SK-N-SH (cell line): ENCODE measurements at regions not wholly inside any gene's neighbourhood (a gene's known extent, or its start where the extent isn't known, plus 50 kb on each side); places are given as distances from the start of the nearest gene placed in this dataset.

ENCODE experiments used
- CTCF ChIA-PET: fragments of 300-600, 350-600 bp; formaldehyde crosslinking; extraction: SDS; loops from one replicate; lab custom pipeline; 2021; lab: Yijun Ruan, JAX
- POLR2A ChIA-PET: fragments of 350-600 bp; sonication (Branson Sonifier 250); formaldehyde crosslinking; extraction: SDS; loops from one replicate; lab custom pipeline; 2020; ENCODE audit warnings: antibody characterized with exemption, inconsistent platforms; lab: Yijun Ruan, JAX
- DNase-seq: peaks from one replicate; pipeline ENCODE4 v3.0.0; 2012
- H2AFZ ChIP-seq: fragments of 200-600 bp; sonication (generic); 2 replicates; pipeline ENCODE4 v1.8.1; 2016; ENCODE audit warnings: antibody characterized with exemption, mild to moderate bottlenecking, low read depth
- H3F3A ChIP-seq: fragments of 200-600 bp; sonication (generic); replicated peaks from 2 replicates; pipeline ENCODE3; 2016; ENCODE audit warnings: antibody characterized with exemption, mild to moderate bottlenecking; ENCODE audit not compliant: insufficient read depth
- H3K27ac ChIP-seq, 2 experiments: fragments of 200-500 bp in 1 of 2; fragments of 200-600 bp in 1 of 2; sonication (Bioruptor generic) in 1 of 2; sonication (generic), shearing (Covaris generic) in 1 of 2; 2 replicates each; pipeline versions ENCODE4 v1.5.1 to v1.6.1; 2014 to 2016; ENCODE audit warnings: low read depth in 2 of 2, inconsistent platforms in 1 of 2, low read length in 1 of 2, mild to moderate bottlenecking in 1 of 2, mixed read lengths in 1 of 2
- H3K27me3 ChIP-seq: fragments of 200-600 bp; sonication (generic), shearing (Covaris generic); 2 replicates; pipeline ENCODE4 v1.6.1; 2016; ENCODE audit warnings: mixed run types; ENCODE audit not compliant: insufficient read depth
- H3K36me3 ChIP-seq, 2 experiments: fragments of 200-500 bp in 1 of 2; fragments of 200-600 bp in 1 of 2; sonication (Bioruptor generic) in 1 of 2; sonication (generic) in 1 of 2; replicated peaks in 1 of 2; 2 replicates each; pipeline versions ENCODE3 to v1.5.1; 2014 to 2016; ENCODE audit warnings: low read length in 1 of 2, mild to moderate bottlenecking in 1 of 2; ENCODE audit not compliant: insufficient read depth in 2 of 2, control insufficient read depth in 1 of 2
- H3K4me1 ChIP-seq, 2 experiments: fragments of 200-500 bp in 1 of 2; fragments of 200-600 bp in 1 of 2; sonication (Bioruptor generic) in 1 of 2; sonication (generic), shearing (Covaris generic) in 1 of 2; 2 replicates each; pipeline versions ENCODE4 v1.5.1 to v1.6.1; 2014 to 2016; ENCODE audit warnings: low read depth in 1 of 2, low read length in 1 of 2, mixed run types in 1 of 2; ENCODE audit not compliant: insufficient read depth in 2 of 2, control insufficient read depth in 1 of 2
- H3K4me2 ChIP-seq: fragments of 200-600 bp; sonication (generic), shearing (Covaris generic); 2 replicates; pipeline ENCODE4 v1.6.1; 2017; ENCODE audit warnings: mixed run types
- H3K4me3 ChIP-seq, 2 experiments: fragments of 200-500 bp in 1 of 2; fragments of 200-600 bp in 1 of 2; sonication (Bioruptor generic) in 1 of 2; sonication (generic), shearing (Covaris generic) in 1 of 2; 2 replicates each; pipeline versions ENCODE4 v1.5.1 to v1.8.1; 2014 to 2016; ENCODE audit warnings: low read depth in 2 of 2, inconsistent platforms in 1 of 2, low read length in 1 of 2, mild to moderate bottlenecking in 1 of 2, mixed read lengths in 1 of 2, moderate library complexity in 1 of 2
- H3K79me2 ChIP-seq: fragments of 200-600 bp; sonication (generic); 2 replicates; pipeline ENCODE4 v1.8.1; 2017; ENCODE audit warnings: mild to moderate bottlenecking; ENCODE audit not compliant: insufficient read depth
- H3K9ac ChIP-seq: fragments of 200-600 bp; sonication (generic); 2 replicates; pipeline ENCODE4 v1.6.1; 2017; ENCODE audit warnings: mixed run types
- H3K9me2 ChIP-seq: fragments of 200-600 bp; sonication (generic); 2 replicates; pipeline ENCODE4 v1.6.1; 2017; ENCODE audit warnings: mixed run types
- H3K9me3 ChIP-seq: fragments of 200-600 bp; sonication (generic); 2 replicates; pipeline ENCODE4 v1.6.1; 2017; ENCODE audit warnings: mixed run types, mild to moderate bottlenecking, moderate library complexity
- H4K20me1 ChIP-seq: fragments of 200-600 bp; sonication (generic); 2 replicates; pipeline ENCODE4 v1.6.1; 2017; ENCODE audit warnings: mild to moderate bottlenecking, mixed run types; ENCODE audit not compliant: insufficient read depth
- CHD2 ChIP-seq: fragments of 150-350 bp; IDR thresholded peaks from 2 replicates; pipeline ENCODE4 v1.6.1; 2018; ENCODE audit warnings: low read length; ENCODE audit not compliant: partially characterized antibody
- CTCF ChIP-seq: fragments of 200-600 bp; sonication (generic); IDR thresholded peaks from 2 replicates; pipeline ENCODE4 v1.6.1; 2017; ENCODE audit warnings: antibody characterized with exemption, mild to moderate bottlenecking, moderate library complexity
- EZH2phosphoT487 ChIP-seq: fragments of 200-600 bp; sonication (generic); IDR thresholded peaks from 2 replicates; pipeline ENCODE4 v1.6.1; 2017; ENCODE audit warnings: low read depth, mixed run types, mild to moderate bottlenecking, antibody characterized with exemption, moderate library complexity, borderline replicate concordance
- FOXJ3 ChIP-seq: sonication (generic); formaldehyde crosslinking; IDR thresholded peaks from 2 replicates; pipeline ENCODE4 v1.5.1; 2020; ENCODE audit warnings: mild to moderate bottlenecking, missing genetic modification reagents
- FOXM1 ChIP-seq: IDR thresholded peaks from 2 replicates; pipeline ENCODE4 v1.4.0; 2012; ENCODE audit warnings: low read depth, mild to moderate bottlenecking
- GATA2 ChIP-seq: sonication (generic); formaldehyde crosslinking; IDR thresholded peaks from 2 replicates; pipeline ENCODE4 v1.5.0; 2020; ENCODE audit warnings: mild to moderate bottlenecking, missing genetic modification reagents
- IRF3 ChIP-seq: fragments of 150-350 bp; IDR thresholded peaks from 2 replicates; pipeline ENCODE4 v1.6.1; 2016; ENCODE audit warnings: mild to moderate bottlenecking, low read depth, low read length
- JUND ChIP-seq: IDR thresholded peaks from 2 replicates; pipeline ENCODE4 v1.4.0; 2012
- MAX ChIP-seq: IDR thresholded peaks from 2 replicates; pipeline ENCODE4 v1.4.0; 2012; ENCODE audit warnings: low read depth
- NFIC ChIP-seq: IDR thresholded peaks from 2 replicates; pipeline ENCODE4 v1.4.0; 2012; ENCODE audit warnings: borderline replicate concordance
- PBX3 ChIP-seq: IDR thresholded peaks from 2 replicates; pipeline ENCODE4; 2012
- RAD21 ChIP-seq: IDR thresholded peaks from 2 replicates; pipeline ENCODE4 v1.6.1; 2012; ENCODE audit warnings: mild to moderate bottlenecking, low read length
- RCOR1 ChIP-seq: fragments of 150-350 bp; IDR thresholded peaks from 2 replicates; pipeline ENCODE4 v1.6.1; 2017; ENCODE audit warnings: antibody characterized with exemption, low read length
- RXRA ChIP-seq: IDR thresholded peaks from 2 replicates; pipeline ENCODE4 v1.4.0; 2012; ENCODE audit warnings: low read depth, mild to moderate bottlenecking, borderline replicate concordance
- SMC3 ChIP-seq: IDR thresholded peaks from 2 replicates; pipeline ENCODE4 v1.6.1; 2012; ENCODE audit warnings: low read depth, low read length, improper control_type of control experiment
- TAF1 ChIP-seq: IDR thresholded peaks from 2 replicates; pipeline ENCODE4 v1.6.1; 2012; ENCODE audit warnings: low read depth, mild to moderate bottlenecking, low read length, moderate library complexity, borderline replicate concordance
- TCF12 ChIP-seq: IDR thresholded peaks from 2 replicates; pipeline ENCODE4 v1.4.0; 2012
- TEAD4 ChIP-seq: IDR thresholded peaks from 2 replicates; pipeline ENCODE4 v1.4.0; 2012; ENCODE audit warnings: mild to moderate bottlenecking, borderline replicate concordance; ENCODE audit not compliant: insufficient read depth
- USF2 ChIP-seq: fragments of 150-350 bp; IDR thresholded peaks from 2 replicates; pipeline ENCODE4 v1.6.1; 2017; ENCODE audit warnings: antibody characterized with exemption, low read length, low read depth, borderline replicate concordance
- WGBS: methylation state at CpG from one replicate; pipeline ENCODE4 v1.1.6; 2017; ENCODE audit warnings: low lambda C conversion rate; 5-methylcytosine and 5-hydroxymethylcytosine counted together
- TF ChIP-seq, protein P1 (sequence below): IDR thresholded peaks from 2 replicates; pipeline ENCODE4 v1.6.1; 2012; ENCODE audit warnings: mild to moderate bottlenecking, low read depth, low read length, moderate library complexity

DNA sequence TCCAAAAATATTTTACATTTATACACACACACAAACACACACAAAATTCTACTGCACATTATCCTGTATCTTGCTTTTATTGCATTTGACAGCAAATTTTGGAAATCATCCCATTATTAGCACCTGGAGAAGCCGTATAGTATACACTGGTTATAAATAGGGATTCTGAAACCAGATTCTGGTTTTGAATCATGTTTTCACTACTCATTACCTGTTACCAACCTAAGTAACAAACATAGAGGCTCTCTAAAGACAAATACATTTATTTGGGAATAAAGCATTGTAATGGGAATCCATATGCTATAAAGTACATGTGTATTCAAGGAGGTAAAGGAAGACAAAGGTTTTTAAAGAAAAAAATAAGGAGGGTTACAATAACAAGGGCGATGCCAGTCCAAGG lies 106.8 kb downstream of the OR2B2 start:
- no peak overlapping the region for H3K9ac ChIP-seq
- H2AFZ ChIP-seq: no peak overlapping the region
- CTCF ChIA-PET: interaction anchor here (5.1 to 5.2 kb wide), 2 partner anchors 9 to 90 kb away, joined by 33 to 36 read pairs; a partner anchor contains a TSS
- no peak overlapping the region for H3K4me2 ChIP-seq
- POLR2A ChIA-PET: no interaction called here
- H3K27ac ChIP-seq: peak overlapping the region in 1 of 2 experiments; percentile 99; a peak in 2 of 4 replicates
- H3K4me1 ChIP-seq: peaks cover 3 to 6% of the 10 kb centered on the region in 2 experiments; a peak in 3 of 4 replicates
- no peaks in the 10 kb centered on the region for H3K9me3 ChIP-seq
- WGBS: 85% methylated on average over 2 of the region's 2 CpGs
- no peaks in the 10 kb centered on the region for H3K9me2 ChIP-seq
- peaks cover 1% of the 10 kb centered on the region; the same call in 1 of the 2 replicates for H3K79me2 ChIP-seq
- DNase-seq: no peak
- H3K4me3 ChIP-seq: no peak overlapping the region
- peaks cover 44% of the 10 kb centered on the region for H3F3A ChIP-seq
- H4K20me1 ChIP-seq: no peaks in the 10 kb centered on the region
- TF ChIP-seq TCF12 (no peak), SMC3 (no peak), NFIC (no peak), JUND (no peak), GATA2 (CRISPR knock-in tag) (no peak), CHD2 (no peak), RAD21 (no peak), CTCF (no peak), RCOR1 (no peak), PBX3 (no peak), USF2 (no peak), MAX (no peak), TAF1 (no peak), FOXM1 (no peak), IRF3 (no peak), RXRA (no peak), TEAD4 (no peak), EZH2phosphoT487 (no peak), FOXJ3 (CRISPR knock-in tag) (no peak)
- TF ChIP-seq, protein P1, sequence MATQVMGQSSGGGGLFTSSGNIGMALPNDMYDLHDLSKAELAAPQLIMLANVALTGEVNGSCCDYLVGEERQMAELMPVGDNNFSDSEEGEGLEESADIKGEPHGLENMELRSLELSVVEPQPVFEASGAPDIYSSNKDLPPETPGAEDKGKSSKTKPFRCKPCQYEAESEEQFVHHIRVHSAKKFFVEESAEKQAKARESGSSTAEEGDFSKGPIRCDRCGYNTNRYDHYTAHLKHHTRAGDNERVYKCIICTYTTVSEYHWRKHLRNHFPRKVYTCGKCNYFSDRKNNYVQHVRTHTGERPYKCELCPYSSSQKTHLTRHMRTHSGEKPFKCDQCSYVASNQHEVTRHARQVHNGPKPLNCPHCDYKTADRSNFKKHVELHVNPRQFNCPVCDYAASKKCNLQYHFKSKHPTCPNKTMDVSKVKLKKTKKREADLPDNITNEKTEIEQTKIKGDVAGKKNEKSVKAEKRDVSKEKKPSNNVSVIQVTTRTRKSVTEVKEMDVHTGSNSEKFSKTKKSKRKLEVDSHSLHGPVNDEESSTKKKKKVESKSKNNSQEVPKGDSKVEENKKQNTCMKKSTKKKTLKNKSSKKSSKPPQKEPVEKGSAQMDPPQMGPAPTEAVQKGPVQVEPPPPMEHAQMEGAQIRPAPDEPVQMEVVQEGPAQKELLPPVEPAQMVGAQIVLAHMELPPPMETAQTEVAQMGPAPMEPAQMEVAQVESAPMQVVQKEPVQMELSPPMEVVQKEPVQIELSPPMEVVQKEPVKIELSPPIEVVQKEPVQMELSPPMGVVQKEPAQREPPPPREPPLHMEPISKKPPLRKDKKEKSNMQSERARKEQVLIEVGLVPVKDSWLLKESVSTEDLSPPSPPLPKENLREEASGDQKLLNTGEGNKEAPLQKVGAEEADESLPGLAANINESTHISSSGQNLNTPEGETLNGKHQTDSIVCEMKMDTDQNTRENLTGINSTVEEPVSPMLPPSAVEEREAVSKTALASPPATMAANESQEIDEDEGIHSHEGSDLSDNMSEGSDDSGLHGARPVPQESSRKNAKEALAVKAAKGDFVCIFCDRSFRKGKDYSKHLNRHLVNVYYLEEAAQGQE: no peak
- H3K36me3 ChIP-seq: no peaks in the 10 kb centered on the region
- no peaks in the 10 kb centered on the region for H3K27me3 ChIP-seq
